ENCODE measurements at regions not wholly inside any gene's neighbourhood (a gene's known extent, or its start where the extent isn't known, plus 50 kb on each side); places are given as distances from the start of the nearest gene placed in this dataset.

GRCh38 chr9:135178498-135178897, 91.0 kb downstream of the OLFM1 start:
- TF ChIP-seq CTCF (IDR thresholded peaks at IDR 0.05) = no peak
- TF ChIP-seq POLR2A (IDR thresholded peaks at IDR 0.05) = no peak
